SK-N-SH treated with all-trans-retinoic acid at 6 μM for 48 hours (cell line): ENCODE measurements at regions not wholly inside any gene's neighbourhood (a gene's known extent, or its start where the extent isn't known, plus 50 kb on each side); places are given as distances from the start of the nearest gene placed in this dataset.

Source experiments
- CSRNP3 ChIP-seq: fragments of 250-450 bp; sonication (Bioruptor Pico); IDR thresholded peaks from 2 replicates; pipeline ENCODE4 v1.5.1; 2021; ENCODE audit warnings: mild to moderate bottlenecking, moderate library complexity
- PATZ1 ChIP-seq: fragments of 250-450 bp; sonication (Bioruptor Pico); IDR thresholded peaks from 2 replicates; pipeline ENCODE4 v1.8.0; 2020; ENCODE audit warnings: mild to moderate bottlenecking, moderate library complexity, borderline replicate concordance
- RARB ChIP-seq: fragments of 250-450 bp; sonication (Bioruptor Pico); IDR thresholded peaks from 2 replicates; pipeline ENCODE4 v1.8.0; 2021; ENCODE audit warnings: mild to moderate bottlenecking, moderate library complexity
- TF ChIP-seq, protein P1 (sequence below): fragments of 250-450 bp; sonication (Bioruptor Pico); IDR thresholded peaks from 2 replicates; pipeline ENCODE4 v1.5.1; 2020; ENCODE audit warnings: low read depth, mild to moderate bottlenecking, moderate library complexity

DNA sequence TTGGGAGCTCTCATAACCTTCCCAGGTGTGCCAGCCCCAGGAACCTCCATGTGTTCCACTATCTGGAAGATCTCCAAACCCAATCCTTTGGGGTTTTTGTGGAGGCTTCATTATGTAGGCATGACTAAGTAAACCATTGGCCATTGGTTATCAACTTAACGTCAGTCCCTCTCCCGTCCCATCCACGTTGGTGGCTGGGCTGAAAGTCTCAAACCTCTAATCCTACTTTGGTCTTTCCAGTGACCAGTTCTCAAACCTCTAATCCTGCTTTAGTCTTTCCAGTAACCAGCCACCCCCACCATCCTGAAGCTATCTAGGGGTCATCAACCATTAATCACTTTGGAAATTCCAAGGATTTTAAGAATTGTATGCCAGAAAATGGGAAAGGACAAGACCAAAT lies 704.7 kb upstream of the TMEFF2 start:
- TF ChIP-seq PATZ1 (CRISPR knock-in tag) (no peak), CSRNP3 (CRISPR knock-in tag) (no peak), RARB (CRISPR knock-in tag) (no peak)
- TF ChIP-seq, protein P1, sequence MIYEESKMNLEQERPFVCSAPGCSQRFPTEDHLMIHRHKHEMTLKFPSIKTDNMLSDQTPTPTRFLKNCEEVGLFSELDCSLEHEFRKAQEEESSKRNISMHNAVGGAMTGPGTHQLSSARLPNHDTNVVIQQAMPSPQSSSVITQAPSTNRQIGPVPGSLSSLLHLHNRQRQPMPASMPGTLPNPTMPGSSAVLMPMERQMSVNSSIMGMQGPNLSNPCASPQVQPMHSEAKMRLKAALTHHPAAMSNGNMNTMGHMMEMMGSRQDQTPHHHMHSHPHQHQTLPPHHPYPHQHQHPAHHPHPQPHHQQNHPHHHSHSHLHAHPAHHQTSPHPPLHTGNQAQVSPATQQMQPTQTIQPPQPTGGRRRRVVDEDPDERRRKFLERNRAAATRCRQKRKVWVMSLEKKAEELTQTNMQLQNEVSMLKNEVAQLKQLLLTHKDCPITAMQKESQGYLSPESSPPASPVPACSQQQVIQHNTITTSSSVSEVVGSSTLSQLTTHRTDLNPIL: no peak
